Left lung (tissue), 4 donors: ENCODE measurements at regions not wholly inside any gene's neighbourhood (a gene's known extent, or its start where the extent isn't known, plus 50 kb on each side); places are given as distances from the start of the nearest gene placed in this dataset.

ENCODE experiments used
- ATAC-seq: fragments of 200-7000 bp; cut with Tn5 transposase; one replicate; pipeline ENCODE4 v1.9.1; 2020; ENCODE audit warnings: moderate library complexity
- DNase-seq, 4 donors: peaks; one replicate each; pipeline ENCODE4 v3.0.0-alpha.2; 2013 to 2020
- H3K27ac ChIP-seq, 2 donors: fragments of 200-600 bp; sonication (generic) in 1 of 2; one replicate each; pipeline versions ENCODE4 v1.5.0 to v1.8.0; 2020 to 2021
- H3K27me3 ChIP-seq, 2 donors: fragments of 200-600 bp; sonication (generic) in 1 of 2; one replicate each; pipeline versions ENCODE4 v1.5.0 to v1.8.0; 2020 to 2021
- H3K36me3 ChIP-seq, 2 donors: fragments of 200-600 bp; sonication (generic) in 1 of 2; one replicate each; pipeline versions ENCODE4 v1.5.0 to v1.8.0; 2020 to 2021
- H3K4me1 ChIP-seq, 2 donors: fragments of 200-600 bp; one replicate each; pipeline ENCODE4 v1.8.0; 2021
- H3K4me3 ChIP-seq, 2 donors: fragments of 200-600 bp; sonication (generic) in 1 of 2; one replicate each; pipeline versions ENCODE4 v1.5.0 to v1.8.0; 2020 to 2021; ENCODE audit warnings: mild to moderate bottlenecking in 1 of 2
- H3K9me3 ChIP-seq, 2 donors: fragments of 200-600 bp; sonication (generic) in 1 of 2; one replicate each; pipeline versions ENCODE4 v1.5.0 to v1.8.0; 2020 to 2021
- CTCF ChIP-seq, 2 donors: fragments of 200-600 bp; sonication (generic) in 1 of 2; IDR thresholded peaks; one replicate each; pipeline versions ENCODE4 v1.5.0 to v1.8.0; 2021; ENCODE audit warnings: antibody characterized with exemption in 2 of 2
- intact Hi-C, 2 donors: fragments of 100-400 bp; cut with DNase I; formaldehyde crosslinking; loops; one replicate each; pipeline versions ENCODE4 v1.11.2 to v1.14.2; 2022
- donor health status: DM: no; HTN: yes; CAD: no.
- donor health status: DM: no; HTN: no; CAD: no.

GRCh38 chr2:240208631-240209211 lies 68.3 kb upstream of the OTOS start:
- Histone ChIP-seq H3K4me1 (no peaks in the 10 kb centered on the region), H3K36me3 (no peaks in the 10 kb centered on the region), H3K27me3 (peaks cover 0 to 19% of the 10 kb centered on the region in 2 donors), H3K27ac (no peak overlapping the region), H3K4me3 (no peak overlapping the region), H3K9me3 (peaks cover 0 to 3% of the 10 kb centered on the region in 2 donors)
- no peak for ATAC-seq
- peak in 1 of 4 donors; percentile 26 for DNase-seq
- no peak for TF ChIP-seq CTCF (IDR thresholded peaks at IDR 0.05)
- intact Hi-C loops = no loop called here

- intact Hi-C loops = no loop called here
- Histone ChIP-seq H3K27ac (no peak overlapping the region), H3K4me3 (no peak overlapping the region), H3K36me3 (no peaks in the 10 kb centered on the region), H3K9me3 (peaks cover 0 to 3% of the 10 kb centered on the region in 2 donors), H3K4me1 (no peaks in the 10 kb centered on the region), H3K27me3 (peaks cover 0 to 11% of the 10 kb centered on the region in 2 donors)
- TF ChIP-seq CTCF (IDR thresholded peaks at IDR 0.05) = no peak
- ATAC-seq (peak; percentile 67), DNase-seq (peak in 1 of 4 donors; percentile 43)
Measured at GRCh38 chr2:240209493-240209892, 69.0 kb upstream of the OTOS start.

GRCh38 chr2:240210198-240210965 lies 69.9 kb upstream of the OTOS start:
- Histone ChIP-seq H3K4me3 (no peak overlapping the region), H3K27ac (no peak overlapping the region), H3K9me3 (peaks cover 0 to 3% of the 10 kb centered on the region in 2 donors), H3K27me3 (peaks cover 0 to 6% of the 10 kb centered on the region in 2 donors), H3K4me1 (no peaks in the 10 kb centered on the region), H3K36me3 (no peaks in the 10 kb centered on the region)
- intact Hi-C loops = no loop called here
- no peak for ATAC-seq
- peak in 1 of 4 donors; percentile 22 for DNase-seq
- TF ChIP-seq CTCF (IDR thresholded peaks at IDR 0.05) = no peak

GRCh38 chr2:240211096-240211495 lies 70.6 kb upstream of the OTOS start:
- ATAC-seq (no peak), DNase-seq (peak in 1 of 4 donors; percentile 27)
- intact Hi-C loops = no loop called here
- Histone ChIP-seq H3K27ac (no peak overlapping the region), H3K36me3 (no peaks in the 10 kb centered on the region), H3K4me1 (no peaks in the 10 kb centered on the region), H3K9me3 (peaks cover 0 to under 1% of the 10 kb centered on the region in 2 donors), H3K4me3 (no peak overlapping the region), H3K27me3 (peaks cover 0 to 6% of the 10 kb centered on the region in 2 donors)
- TF ChIP-seq CTCF (IDR thresholded peaks at IDR 0.05) = no peak

- peaks cover 0 to 6% of the 10 kb centered on the region in 2 donors for H3K27me3 ChIP-seq
- DNase-seq = peak in 1 of 4 donors; percentile 26
Measured at GRCh38 chr2:240211598-240212424, 71.4 kb upstream of the OTOS start.

More at GRCh38 chr2:240211598-240212424, 71.4 kb upstream of the OTOS start:
- no peak overlapping the region for H3K4me3 ChIP-seq
- H3K4me1 ChIP-seq = no peaks in the 10 kb centered on the region
- ATAC-seq = no peak
- TF ChIP-seq CTCF (IDR thresholded peaks at IDR 0.05) = no peak
- no peaks in the 10 kb centered on the region for H3K9me3 ChIP-seq
- H3K36me3 ChIP-seq = no peaks in the 10 kb centered on the region
- no peak overlapping the region for H3K27ac ChIP-seq
- intact Hi-C loops = no loop called here
